T47D (cell line): ENCODE measurements at regions not wholly inside any gene's neighbourhood (a gene's known extent, or its start where the extent isn't known, plus 50 kb on each side); places are given as distances from the start of the nearest gene placed in this dataset.

Experiments used
- DNase-seq, 2 experiments: peaks; one replicate each; pipeline versions ENCODE4 v3.0.0 to v3.0.0-alpha.2; 2011 to 2012; ENCODE audit warnings: low read depth in 1 of 2, low spot score in 1 of 2
- JUND ChIP-seq: IDR thresholded peaks from 2 replicates; pipeline ENCODE4 v1.6.1; 2012; ENCODE audit warnings: low read depth
- in situ Hi-C: cut with HindIII; loops from 2 replicates; pipeline ENCODE4 v1.10.0; 2016; ENCODE audit warnings: low sequenced_read_pairs, low pct_unique_long_range_greater_than_20kb

DNA sequence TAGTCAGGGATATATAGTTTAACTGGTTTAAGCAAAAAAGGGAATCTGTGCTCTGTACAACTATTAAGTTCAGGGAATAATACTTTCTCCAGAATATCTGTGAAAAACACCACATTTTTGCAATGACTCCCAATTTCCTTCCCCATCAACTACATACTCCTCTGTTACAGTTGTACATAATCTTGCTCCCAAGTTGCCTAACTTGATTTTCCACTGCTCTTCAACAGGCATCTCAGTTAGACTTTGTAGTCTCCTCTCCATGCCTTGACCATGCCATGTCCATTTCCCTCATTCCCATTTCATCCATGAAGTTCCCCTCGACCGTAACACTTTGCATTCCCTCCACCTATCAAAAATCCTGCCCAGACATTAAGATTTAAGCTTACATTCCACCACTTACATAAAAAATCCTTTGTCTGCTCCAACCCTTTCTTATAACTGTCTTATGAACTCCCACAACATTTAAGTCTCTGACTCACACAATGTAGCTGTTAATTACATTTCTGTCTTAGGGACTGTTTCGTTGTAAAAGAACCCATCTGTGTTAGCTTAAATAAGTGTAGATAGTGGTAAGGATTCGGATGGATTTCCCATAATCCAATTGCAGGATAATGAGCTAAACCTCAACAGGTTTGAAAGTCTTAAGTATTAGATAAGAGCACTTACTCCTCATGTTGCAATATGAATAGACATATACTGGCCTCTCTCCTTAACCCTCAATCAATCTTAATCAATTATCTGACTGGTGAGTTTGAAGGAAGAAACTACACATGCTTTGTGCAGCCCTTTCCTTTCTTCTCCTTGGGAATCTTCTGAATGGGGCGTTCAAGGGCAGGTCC, 156.5 kb downstream of the PAWR start:
- TF ChIP-seq JUND = no peak
- in situ Hi-C loops = loop anchor here (25.0 kb wide), 1 partner anchor 122 kb away; no protein-coding TSS in a partner anchor
- DNase-seq = peak in 1 of 2 experiments; percentile 75

DNA sequence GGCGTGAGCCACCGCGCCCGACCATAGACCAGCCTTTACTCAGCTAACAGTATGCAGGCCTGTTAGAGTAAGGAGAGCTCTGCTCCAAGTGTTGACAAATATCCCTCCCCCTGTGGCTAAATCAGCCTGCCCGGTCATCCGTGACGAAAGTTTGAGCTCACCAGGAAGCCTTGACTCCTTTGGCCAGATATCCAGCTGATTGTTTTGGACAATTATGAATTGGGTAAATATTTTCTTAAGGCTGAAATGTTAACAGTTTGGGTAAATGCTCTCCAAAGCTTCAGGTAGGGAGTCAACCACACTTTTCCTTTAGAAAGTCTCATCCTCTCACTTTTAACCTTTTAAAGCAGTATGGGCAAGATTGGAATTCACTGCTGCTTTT, 157.9 kb downstream of the PAWR start:
- in situ Hi-C loops = loop anchor here (25.0 kb wide), 1 partner anchor 121 kb away; no protein-coding TSS in a partner anchor

DNA sequence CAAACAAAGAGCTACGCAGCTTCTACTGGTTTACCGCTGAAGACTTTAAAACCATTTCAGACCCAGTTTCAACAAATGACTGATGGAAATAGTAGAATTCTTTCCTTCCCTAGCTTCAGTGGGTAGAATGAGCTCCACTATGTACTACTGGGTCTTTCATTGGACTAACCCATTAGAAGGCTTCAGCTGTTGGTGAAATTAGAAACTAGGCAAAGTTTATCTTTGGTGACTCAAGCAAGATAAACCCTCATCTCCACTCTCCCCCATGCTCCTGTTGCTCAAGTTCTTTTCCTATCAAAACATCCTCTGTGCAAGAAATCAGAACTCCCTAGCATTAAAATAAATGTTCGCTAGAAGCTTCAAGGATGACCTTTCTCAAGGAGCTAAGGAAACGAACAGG, 159.2 kb downstream of the PAWR start:
- DNase-seq = no peak
- no peak for TF ChIP-seq JUND
- in situ Hi-C loops = loop anchor here (25.0 kb wide), 1 partner anchor 119 kb away; no protein-coding TSS in a partner anchor

More for the DNA sequence above, 157.9 kb downstream of the PAWR start:
- peak; percentile 75 for TF ChIP-seq JUND
- peak in 1 of 2 experiments; percentile 88 for DNase-seq

DNA sequence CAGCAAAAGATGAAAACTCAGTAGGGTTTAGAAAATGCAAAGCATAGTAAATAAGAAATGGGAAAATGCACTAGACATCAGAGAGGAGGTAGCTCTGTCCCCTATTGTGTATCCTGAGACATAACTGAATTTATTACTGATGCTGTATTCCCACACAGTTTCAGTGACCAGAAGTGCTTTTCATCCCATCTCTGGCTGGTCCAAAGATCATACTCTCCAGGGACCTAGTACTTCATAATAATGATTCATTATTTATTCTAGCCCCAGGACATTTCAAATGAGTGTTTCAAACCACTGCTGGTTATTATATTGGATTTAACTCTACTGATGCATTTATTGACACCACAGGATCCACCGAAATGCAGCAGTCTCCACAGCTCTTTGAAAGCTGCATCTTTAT, 163.3 kb downstream of the PAWR start:
- no peak for TF ChIP-seq JUND
- in situ Hi-C loops = loop anchor here (25.0 kb wide), 1 partner anchor 115 kb away; no protein-coding TSS in a partner anchor
- DNase-seq = no peak

DNA sequence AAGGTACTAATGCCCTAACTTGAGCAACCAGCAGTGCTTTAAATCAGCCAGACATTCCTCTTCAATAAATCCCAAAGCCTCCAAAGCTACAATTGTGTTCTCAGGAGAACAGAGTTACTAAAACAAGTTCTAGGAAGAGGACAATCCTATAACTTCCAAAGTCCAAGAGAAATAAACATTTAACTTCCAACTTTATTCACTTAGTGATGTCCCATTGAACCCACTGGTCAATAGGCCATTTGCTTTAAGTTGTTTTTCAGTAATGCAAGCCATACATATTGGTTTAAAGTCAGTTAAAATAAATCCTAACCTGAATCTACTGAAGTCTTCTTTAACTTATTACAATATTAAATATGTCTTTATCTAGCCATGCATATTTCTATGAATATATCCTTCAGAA, 165.4 kb downstream of the PAWR start:
- DNase-seq = no peak

DNA sequence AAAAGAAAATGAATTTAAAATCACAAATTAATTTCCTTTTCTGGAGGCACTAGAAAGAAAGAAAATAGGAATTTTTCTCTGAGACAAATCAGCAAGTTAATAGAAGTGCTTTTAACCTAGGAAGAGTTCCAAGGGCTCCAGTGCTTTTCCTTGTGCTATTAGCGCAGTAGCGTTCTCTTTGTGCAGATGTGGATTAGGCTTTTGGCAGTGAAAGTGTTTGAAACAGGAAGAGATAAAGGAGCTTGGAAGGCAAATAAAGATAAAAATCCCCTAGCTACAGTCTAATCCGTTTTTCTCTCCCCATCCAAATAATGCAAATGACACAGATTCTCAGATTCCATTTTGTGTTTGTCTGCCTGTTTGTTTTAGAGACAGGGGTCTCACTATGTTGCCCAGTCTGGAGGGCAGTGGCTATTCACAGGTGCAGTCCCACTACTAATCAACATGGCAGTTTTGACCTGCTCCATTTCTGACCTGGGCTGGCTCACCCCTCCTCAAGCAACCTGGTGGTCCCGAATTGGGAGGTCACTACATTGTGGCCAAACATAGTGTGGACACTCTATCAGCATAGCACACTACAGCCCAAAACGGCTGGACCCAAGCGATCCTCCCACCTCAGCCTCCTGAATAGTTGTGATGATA, 166.1 kb downstream of the PAWR start:
- no peak for TF ChIP-seq JUND
- in situ Hi-C loops = loop anchor here (25.0 kb wide), 1 partner anchor 112 kb away; no protein-coding TSS in a partner anchor
- no peak for DNase-seq

More for the DNA sequence above, 165.4 kb downstream of the PAWR start:
- in situ Hi-C loops = loop anchor here (25.0 kb wide), 1 partner anchor 113 kb away; no protein-coding TSS in a partner anchor
- no peak for TF ChIP-seq JUND

DNA sequence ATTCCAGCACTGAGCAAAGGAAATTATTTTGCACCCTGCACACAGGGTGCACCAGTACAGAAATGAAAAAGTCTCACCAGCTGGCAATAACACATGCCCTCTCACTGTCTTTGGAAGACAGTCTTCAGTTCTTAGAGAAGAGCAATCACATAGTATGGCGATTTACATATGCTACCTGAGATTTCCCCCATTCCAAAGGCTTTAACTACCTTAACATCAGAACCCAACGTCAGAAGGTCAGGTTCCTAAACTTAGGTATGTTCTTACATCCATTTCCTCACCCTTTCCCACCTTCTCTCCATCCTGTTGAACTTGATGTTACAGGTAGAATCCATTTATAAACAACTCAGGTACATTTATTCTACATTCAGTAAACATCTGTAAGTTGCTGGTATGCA, 167.8 kb downstream of the PAWR start:
- in situ Hi-C loops = no loop called here
- TF ChIP-seq JUND = no peak
- no peak for DNase-seq

DNA sequence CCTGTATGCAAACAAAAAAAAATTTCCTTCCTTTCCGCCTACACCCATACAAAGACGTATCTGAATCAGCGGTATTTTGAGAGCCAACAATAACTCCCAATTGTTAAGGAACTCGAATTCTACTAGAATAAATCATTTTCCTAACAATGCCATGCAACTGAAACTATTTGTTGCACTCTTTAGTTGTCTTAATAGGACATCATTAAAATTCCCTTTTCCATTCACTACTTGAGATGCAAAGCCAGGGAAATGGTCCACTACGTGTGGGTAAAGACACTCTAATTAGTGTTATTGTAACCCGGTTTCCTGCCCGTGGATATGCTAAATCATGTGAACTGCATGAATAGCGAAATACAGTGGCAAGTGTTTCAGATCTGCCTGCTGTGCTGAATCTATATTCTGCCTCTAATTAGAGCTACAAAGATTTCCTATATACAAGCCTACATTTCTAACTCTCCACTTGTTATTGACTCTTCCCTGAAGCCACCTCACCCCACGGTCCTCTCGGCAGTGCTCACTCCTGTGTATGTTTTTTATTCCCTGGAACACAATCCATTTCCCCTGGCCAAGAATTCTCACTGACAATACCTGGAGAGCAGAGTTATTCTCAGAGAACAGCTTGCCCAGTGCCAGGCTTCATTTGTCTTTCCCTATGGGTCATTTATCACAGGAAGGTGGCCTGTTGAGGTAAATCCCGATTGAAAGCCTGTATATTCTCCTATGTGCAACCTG, 168.3 kb downstream of the PAWR start:
- in situ Hi-C loops = no loop called here
- DNase-seq = no peak
- TF ChIP-seq JUND = no peak

DNA sequence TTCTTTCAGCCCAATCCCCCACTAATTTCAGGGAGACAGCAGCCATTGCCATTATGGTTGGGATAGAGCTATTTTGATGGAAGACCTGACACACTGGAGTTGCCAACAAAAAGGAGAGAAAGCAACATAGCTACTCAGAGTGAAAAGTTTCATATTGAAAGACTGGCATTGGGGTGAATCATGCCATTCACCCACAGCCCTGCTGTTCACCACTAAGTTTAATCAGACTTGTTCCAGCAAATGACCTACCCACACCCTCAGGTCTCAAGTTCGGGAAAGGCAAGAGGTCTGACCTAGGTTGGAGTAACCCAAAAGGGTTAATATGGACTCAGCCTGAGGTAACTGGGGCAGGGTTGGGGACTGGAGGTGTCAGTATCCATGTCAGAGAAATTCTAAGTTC, 169.2 kb downstream of the PAWR start:
- in situ Hi-C loops = no loop called here
- DNase-seq = no peak
- no peak for TF ChIP-seq JUND

DNA sequence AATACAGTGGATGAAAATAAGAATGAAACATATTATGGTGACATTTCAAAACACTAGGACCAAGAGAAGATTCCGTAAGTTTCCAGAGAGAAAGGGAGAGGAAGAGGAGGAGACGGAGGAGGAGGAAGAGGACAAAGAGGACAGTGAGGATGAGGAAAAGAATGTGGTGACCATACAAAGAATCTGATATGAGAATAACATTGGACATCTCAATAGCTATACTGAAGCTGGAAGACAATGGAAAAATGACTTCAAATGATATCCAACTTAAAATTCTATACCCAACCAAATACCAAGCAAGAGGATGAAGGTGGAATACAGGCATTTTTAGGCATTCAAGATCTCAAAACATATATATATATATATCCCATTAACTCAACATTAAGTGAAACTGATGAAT, 173.4 kb downstream of the PAWR start:
- in situ Hi-C loops = no loop called here
- DNase-seq = no peak
- TF ChIP-seq JUND = no peak

DNA sequence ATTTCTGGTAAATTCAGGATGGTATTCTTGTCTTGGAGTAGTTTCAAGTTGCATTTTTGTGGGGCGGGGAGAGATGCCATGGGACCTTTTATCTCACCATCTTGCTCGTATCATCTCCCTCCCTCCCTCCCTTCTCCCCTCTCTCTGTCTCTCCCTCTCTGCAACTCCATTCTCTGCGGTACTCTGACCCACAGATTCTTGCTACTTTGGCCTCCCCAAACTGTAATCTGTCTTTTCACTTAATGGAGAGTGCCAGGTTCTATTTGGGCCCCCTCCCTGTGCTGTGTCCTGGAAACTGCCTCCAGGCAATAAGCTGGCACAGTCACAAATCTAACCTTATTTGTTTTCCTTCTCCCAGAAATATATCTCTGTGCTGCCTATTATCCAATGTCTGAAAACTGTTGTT, 175.2 kb downstream of the PAWR start:
- in situ Hi-C loops = no loop called here
- no peak for DNase-seq
- no peak for TF ChIP-seq JUND

DNA sequence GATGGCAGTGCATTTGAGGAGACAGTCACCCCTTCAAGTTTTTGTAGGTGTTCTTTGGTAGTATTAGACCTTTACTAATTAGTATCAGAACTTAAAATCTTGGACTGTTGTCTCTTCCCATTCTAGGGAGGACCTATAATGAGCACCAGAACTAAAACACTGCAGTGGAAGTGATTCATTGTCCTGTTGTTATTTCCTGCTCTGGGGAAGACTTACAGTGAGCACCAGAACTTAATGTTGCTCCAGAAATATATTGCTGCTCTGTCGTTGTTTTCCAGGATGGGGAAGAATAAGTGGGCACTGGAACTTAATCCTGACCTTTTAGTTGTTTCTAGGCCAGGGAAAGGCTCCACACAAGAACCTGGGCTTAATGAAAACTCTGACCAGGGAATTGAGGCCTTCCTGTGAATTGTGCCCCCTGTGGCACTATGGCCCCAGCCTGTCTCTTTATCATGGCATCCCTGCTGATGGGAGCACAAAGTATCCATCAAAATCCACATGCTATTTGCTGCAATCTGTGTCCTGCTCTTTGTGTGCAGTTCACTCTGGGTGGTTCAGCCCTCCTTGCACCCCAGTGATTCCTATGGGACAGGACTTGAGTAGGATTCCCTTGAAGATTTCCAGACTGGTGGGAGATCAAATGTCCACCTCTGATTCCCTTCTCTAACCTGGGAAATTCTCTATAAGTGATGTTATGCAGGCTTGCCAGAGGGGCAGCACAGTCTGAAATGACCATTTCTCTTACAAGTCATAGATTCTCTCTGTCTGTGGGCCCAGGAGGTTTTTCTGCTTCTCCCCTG, 175.8 kb downstream of the PAWR start:
- no peak for TF ChIP-seq JUND
- in situ Hi-C loops = no loop called here
- DNase-seq = no peak
